Brain microvascular endothelial cell (primary cell): ENCODE measurements at regions not wholly inside any gene's neighbourhood (a gene's known extent, or its start where the extent isn't known, plus 50 kb on each side); places are given as distances from the start of the nearest gene placed in this dataset.

Source experiments
- DNase-seq: peaks from one replicate; pipeline ENCODE4 v3.0.0-alpha.2; 2020
- H3K27ac ChIP-seq: fragments of 250-450 bp; sonication (Bioruptor Pico); 2 replicates; pipeline ENCODE4 v1.5.1; 2020; ENCODE audit warnings: mild to moderate bottlenecking, moderate library complexity
- H3K27me3 ChIP-seq: fragments of 250-450 bp; sonication (Bioruptor Pico); replicated peaks from 2 replicates; pipeline ENCODE4 v1.5.1; 2020; ENCODE audit warnings: mild to moderate bottlenecking
- H3K36me3 ChIP-seq: fragments of 250-450 bp; sonication (Bioruptor Pico); replicated peaks from 2 replicates; pipeline ENCODE4 v1.5.1; 2020; ENCODE audit warnings: mild to moderate bottlenecking
- H3K4me3 ChIP-seq: 2 replicates; pipeline ENCODE4 v1.5.1; 2011; ENCODE audit warnings: low read depth, mild to moderate bottlenecking, control low read depth, low read length, moderate library complexity
- in situ Hi-C: cut with HindIII; loops from 2 replicates; pipeline ENCODE4 v1.10.0; 2017; ENCODE audit warnings: low sequenced_read_pairs, low pct_ligation_motif_present
- TF ChIP-seq, protein P1 (sequence below): IDR thresholded peaks from 2 replicates; pipeline ENCODE4 v1.5.1; 2011; ENCODE audit warnings: low read depth, mild to moderate bottlenecking, moderate library complexity, low read length, control low read depth, inconsistent platforms; ENCODE audit errors: missing control alignments

- in situ Hi-C loops = no loop called here
- Histone ChIP-seq H3K27me3 (no peaks in the 10 kb centered on the region), H3K4me3 (no peak overlapping the region), H3K27ac (no peak overlapping the region), H3K36me3 (no peaks in the 10 kb centered on the region)
- no peak for DNase-seq
- TF ChIP-seq, protein P1, sequence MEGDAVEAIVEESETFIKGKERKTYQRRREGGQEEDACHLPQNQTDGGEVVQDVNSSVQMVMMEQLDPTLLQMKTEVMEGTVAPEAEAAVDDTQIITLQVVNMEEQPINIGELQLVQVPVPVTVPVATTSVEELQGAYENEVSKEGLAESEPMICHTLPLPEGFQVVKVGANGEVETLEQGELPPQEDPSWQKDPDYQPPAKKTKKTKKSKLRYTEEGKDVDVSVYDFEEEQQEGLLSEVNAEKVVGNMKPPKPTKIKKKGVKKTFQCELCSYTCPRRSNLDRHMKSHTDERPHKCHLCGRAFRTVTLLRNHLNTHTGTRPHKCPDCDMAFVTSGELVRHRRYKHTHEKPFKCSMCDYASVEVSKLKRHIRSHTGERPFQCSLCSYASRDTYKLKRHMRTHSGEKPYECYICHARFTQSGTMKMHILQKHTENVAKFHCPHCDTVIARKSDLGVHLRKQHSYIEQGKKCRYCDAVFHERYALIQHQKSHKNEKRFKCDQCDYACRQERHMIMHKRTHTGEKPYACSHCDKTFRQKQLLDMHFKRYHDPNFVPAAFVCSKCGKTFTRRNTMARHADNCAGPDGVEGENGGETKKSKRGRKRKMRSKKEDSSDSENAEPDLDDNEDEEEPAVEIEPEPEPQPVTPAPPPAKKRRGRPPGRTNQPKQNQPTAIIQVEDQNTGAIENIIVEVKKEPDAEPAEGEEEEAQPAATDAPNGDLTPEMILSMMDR = no peak
These were observed 1497.2 kb upstream of the RAG2 start for GRCh38 chr11:38095268-38095667.

GRCh38 chr11:38089726-38090125 lies 1491.7 kb upstream of the RAG2 start:
- Histone ChIP-seq H3K27me3 (no peaks in the 10 kb centered on the region), H3K36me3 (no peaks in the 10 kb centered on the region), H3K4me3 (no peak overlapping the region), H3K27ac (peak overlapping the region; percentile 21)
- TF ChIP-seq, protein P1 = no peak
- in situ Hi-C loops = no loop called here
- peak; percentile 81 for DNase-seq

GRCh38 chr11:38060920-38061319 lies 1462.9 kb upstream of the RAG2 start:
- H3K27ac ChIP-seq = no peak overlapping the region
- peak; percentile 0 for DNase-seq
- TF ChIP-seq, protein P1 = no peak
- H3K36me3 ChIP-seq = no peaks in the 10 kb centered on the region
- no peaks in the 10 kb centered on the region for H3K27me3 ChIP-seq
- no peak overlapping the region for H3K4me3 ChIP-seq
- in situ Hi-C loops = no loop called here

DNA sequence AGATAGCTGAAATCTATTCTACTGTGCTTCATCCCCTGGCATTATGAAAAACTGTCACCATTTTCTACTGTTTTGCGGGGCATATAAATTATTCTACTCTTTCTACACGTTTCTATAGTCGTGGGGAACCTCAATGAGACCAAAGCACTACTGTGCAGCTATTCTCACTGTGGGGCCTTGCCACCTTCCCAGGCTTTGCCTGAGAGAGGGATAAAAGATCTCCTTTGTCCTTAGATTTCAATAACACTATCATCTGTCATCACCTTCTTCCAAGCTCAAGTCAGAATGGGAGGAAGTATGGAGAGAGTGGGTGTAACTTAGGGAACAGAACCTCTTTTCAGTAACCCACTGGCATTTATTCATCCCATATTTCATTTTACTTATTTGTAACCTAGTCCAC lies 1462.1 kb upstream of the RAG2 start:
- H3K27me3 ChIP-seq = no peaks in the 10 kb centered on the region
- no peak for DNase-seq
- H3K36me3 ChIP-seq = no peaks in the 10 kb centered on the region
- H3K27ac ChIP-seq = no peak overlapping the region
- no peak overlapping the region for H3K4me3 ChIP-seq
- TF ChIP-seq, protein P1 = no peak
- in situ Hi-C loops = no loop called here

GRCh38 chr11:38046571-38047135 lies 1448.6 kb upstream of the RAG2 start:
- Histone ChIP-seq H3K27ac (no peak overlapping the region), H3K4me3 (no peak overlapping the region), H3K27me3 (no peaks in the 10 kb centered on the region), H3K36me3 (no peaks in the 10 kb centered on the region)
- no peak for DNase-seq
- in situ Hi-C loops = no loop called here
- TF ChIP-seq, protein P1 = no peak

DNA sequence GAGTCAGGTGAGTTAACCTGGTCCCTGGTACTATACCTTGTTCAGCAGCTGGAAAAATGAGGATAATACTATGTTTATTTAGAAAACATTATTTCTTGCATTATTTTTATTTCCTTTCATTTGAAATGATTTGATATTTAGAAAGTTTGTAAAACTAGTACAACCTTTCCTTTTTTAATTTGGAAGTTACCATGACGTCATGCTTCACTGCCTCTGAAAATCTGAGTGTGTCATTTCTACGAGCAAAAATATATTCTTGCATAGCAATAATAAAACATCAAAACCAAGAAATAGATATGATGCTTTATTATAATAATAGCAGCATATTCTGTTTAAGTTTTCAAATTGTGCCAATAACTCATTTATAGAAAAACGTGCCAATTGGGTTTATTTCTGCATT lies 1445.0 kb upstream of the RAG2 start:
- in situ Hi-C loops = no loop called here
- H3K4me3 ChIP-seq = no peak overlapping the region
- no peak overlapping the region for H3K27ac ChIP-seq
- no peak for DNase-seq
- TF ChIP-seq, protein P1 = no peak
- H3K27me3 ChIP-seq = no peaks in the 10 kb centered on the region
- no peaks in the 10 kb centered on the region for H3K36me3 ChIP-seq
